PC-3 (cell line): ENCODE measurements at regions not wholly inside any gene's neighbourhood (a gene's known extent, or its start where the extent isn't known, plus 50 kb on each side); places are given as distances from the start of the nearest gene placed in this dataset.

Experiments used
- ATAC-seq: fragments of 200-7000 bp; cut with Tn5 transposase; 2 replicates; pipeline ENCODE4 v1.9.1; 2020; ENCODE audit warnings: mild to moderate bottlenecking, moderate library complexity
- BruUV-seq: library from RNA; stranded (reverse); fragments of 400-500 nt; replicated peaks from 2 replicates; lab custom pipeline; 2021; lab: Mats Ljungman, UMichigan
- CTCF ChIA-PET: fragments of 300-600 bp; sonication (Branson Sonifier 250); formaldehyde crosslinking; loops from one replicate; lab custom pipeline; 2022; ENCODE audit warnings: antibody characterized with exemption; lab: Charles Lee
- POLR2A ChIA-PET: fragments of 300-600 bp; sonication (Branson Sonifier 250); formaldehyde crosslinking; loops from one replicate; lab custom pipeline; 2022; ENCODE audit warnings: antibody characterized with exemption; ENCODE audit not compliant: unreplicated experiment; lab: Charles Lee
- DNase-seq: peaks from one replicate; pipeline ENCODE4 v3.0.0-alpha.2; 2015
- H2AFZ ChIP-seq: fragments of 300-600 bp; sonication (generic); 2 replicates; pipeline ENCODE4 v1.6.0; 2016; ENCODE audit warnings: antibody characterized with exemption, low read length
- H3F3A ChIP-seq: fragments of 300-600 bp; sonication (generic); one replicate; pipeline ENCODE4 v1.6.0; 2017; ENCODE audit warnings: antibody characterized with exemption, low read length, control low read depth, mild to moderate bottlenecking; ENCODE audit not compliant: unreplicated experiment
- H3K27ac ChIP-seq: fragments of 300-600 bp; sonication (generic); 2 replicates; pipeline ENCODE4 v1.5.1; 2016; ENCODE audit warnings: mild to moderate bottlenecking, low read length
- H3K27me3 ChIP-seq: fragments of 300-600 bp; sonication (generic); 2 replicates; pipeline ENCODE4 v1.6.1; 2016; ENCODE audit warnings: low read length, mixed read lengths
- H3K36me3 ChIP-seq: fragments of 300-600 bp; sonication (generic); 2 replicates; pipeline ENCODE4 v1.6.1; 2016; ENCODE audit warnings: low read depth, mixed run types, low read length, mixed read lengths
- H3K4me1 ChIP-seq: fragments of 300-600 bp; sonication (generic); 2 replicates; pipeline ENCODE4 v1.5.1; 2016; ENCODE audit warnings: low read length; ENCODE audit not compliant: insufficient read depth
- H3K4me2 ChIP-seq: fragments of 300-600 bp; sonication (generic); 2 replicates; pipeline ENCODE4 v1.6.0; 2016; ENCODE audit warnings: low read length
- H3K4me3 ChIP-seq: fragments of 300-600 bp; sonication (generic); 2 replicates; pipeline ENCODE4 v1.5.1; 2016; ENCODE audit warnings: mild to moderate bottlenecking, low read length, mixed read lengths
- H3K79me2 ChIP-seq: fragments of 300-600 bp; sonication (generic); 2 replicates; pipeline ENCODE4 v1.6.1; 2017; ENCODE audit warnings: low read length, mixed read lengths
- H3K9ac ChIP-seq: fragments of 300-600 bp; sonication (generic); 2 replicates; pipeline ENCODE4 v1.6.0; 2016; ENCODE audit warnings: mild to moderate bottlenecking, low read length
- H3K9me2 ChIP-seq: fragments of 300-600 bp; sonication (generic); replicated peaks from 2 replicates; pipeline ENCODE4 v1.6.1; 2016; ENCODE audit warnings: mixed run types, low read length, mixed read lengths
- H3K9me3 ChIP-seq: fragments of 300-600 bp; sonication (generic); 2 replicates; pipeline ENCODE4 v1.6.1; 2016; ENCODE audit warnings: low read length, mixed read lengths
- H4K20me1 ChIP-seq: fragments of 300-600 bp; sonication (generic); 2 replicates; pipeline ENCODE4 v1.6.1; 2016; ENCODE audit warnings: low read length, mixed read lengths
- EZH2 ChIP-seq: fragments of 300-600 bp; sonication (generic); IDR thresholded peaks from one replicate; pipeline ENCODE4 v1.6.1; 2017; ENCODE audit warnings: antibody characterized with exemption, mild to moderate bottlenecking, low read length; ENCODE audit not compliant: unreplicated experiment
- EZH2phosphoT487 ChIP-seq: fragments of 300-600 bp; sonication (generic); IDR thresholded peaks from 2 replicates; pipeline ENCODE4 v1.6.1; 2018; ENCODE audit warnings: mild to moderate bottlenecking, antibody characterized with exemption, low read length, borderline replicate concordance
- intact Hi-C: fragments of 100-400 bp; cut with micrococcal nuclease; formaldehyde crosslinking; loops from 2 replicates; pipeline ENCODE4 v1.9.0; 2023
- TF ChIP-seq, protein P1 (sequence below): fragments of 300-600 bp; sonication (generic); conservative IDR thresholded peaks from 2 replicates; pipeline ENCODE4 v1.5.1; 2017; ENCODE audit warnings: antibody characterized with exemption, low read depth, mild to moderate bottlenecking, low read length

GRCh38 chr9:24298912-24299311, 246.8 kb downstream of the IZUMO3 start:
- TF ChIP-seq EZH2 (no peak), EZH2phosphoT487 (no peak)
- Histone ChIP-seq H2AFZ (no peak overlapping the region), H3K4me3 (no peak overlapping the region), H3K9me3 (peaks cover 4% of the 10 kb centered on the region; the same call in 1 of the 2 replicates), H3K27me3 (no peaks in the 10 kb centered on the region), H3F3A (no peaks in the 10 kb centered on the region), H3K36me3 (no peaks in the 10 kb centered on the region), H3K4me2 (no peak overlapping the region), H4K20me1 (no peaks in the 10 kb centered on the region), H3K9me2 (no peaks in the 10 kb centered on the region), H3K27ac (no peak overlapping the region), H3K79me2 (no peaks in the 10 kb centered on the region), H3K4me1 (no peaks in the 10 kb centered on the region), H3K9ac (no peak overlapping the region)
- ChIA-PET POLR2A (no interaction called here), CTCF (no interaction called here)
- no TSS peak for BruUV-seq
- ATAC-seq (no peak), DNase-seq (no peak)
- intact Hi-C loops, result no loop called here

DNA sequence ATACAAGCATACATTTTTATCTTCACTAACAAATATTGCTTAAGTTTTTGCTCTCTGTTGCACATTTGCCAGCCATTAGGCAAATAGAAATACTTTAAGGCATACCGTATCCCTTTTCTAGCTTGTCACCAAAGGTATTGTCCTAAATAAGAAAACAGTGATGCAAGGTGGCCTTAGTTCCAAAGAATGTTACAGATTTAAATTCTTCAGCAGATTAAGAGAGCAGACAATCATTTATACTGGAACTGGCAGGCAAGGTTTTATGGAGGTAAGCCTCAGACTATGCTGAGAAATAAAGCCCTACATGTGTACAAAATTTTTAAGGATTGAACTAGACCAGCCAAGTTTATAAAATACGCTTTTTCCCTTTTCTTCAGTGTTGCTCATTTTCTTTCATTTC, 247.8 kb downstream of the IZUMO3 start:
- no peak overlapping the region for H3K4me2 ChIP-seq
- no peaks in the 10 kb centered on the region for H4K20me1 ChIP-seq
- no peaks in the 10 kb centered on the region for H3K79me2 ChIP-seq
- H3K36me3 ChIP-seq, result no peaks in the 10 kb centered on the region
- BruUV-seq, result no TSS peak
- H3K9me2 ChIP-seq, result no peaks in the 10 kb centered on the region
- H3F3A ChIP-seq, result no peaks in the 10 kb centered on the region
- H3K27me3 ChIP-seq, result no peaks in the 10 kb centered on the region
- POLR2A ChIA-PET, result no interaction called here
- no peak overlapping the region for H3K4me3 ChIP-seq
- ATAC-seq, result no peak
- H3K9ac ChIP-seq, result no peak overlapping the region
- no peak for DNase-seq
- H3K9me3 ChIP-seq, result peaks cover under 1% of the 10 kb centered on the region; the same call in 1 of the 2 replicates
- TF ChIP-seq EZH2phosphoT487 (no peak), EZH2 (no peak)
- TF ChIP-seq, protein P1, sequence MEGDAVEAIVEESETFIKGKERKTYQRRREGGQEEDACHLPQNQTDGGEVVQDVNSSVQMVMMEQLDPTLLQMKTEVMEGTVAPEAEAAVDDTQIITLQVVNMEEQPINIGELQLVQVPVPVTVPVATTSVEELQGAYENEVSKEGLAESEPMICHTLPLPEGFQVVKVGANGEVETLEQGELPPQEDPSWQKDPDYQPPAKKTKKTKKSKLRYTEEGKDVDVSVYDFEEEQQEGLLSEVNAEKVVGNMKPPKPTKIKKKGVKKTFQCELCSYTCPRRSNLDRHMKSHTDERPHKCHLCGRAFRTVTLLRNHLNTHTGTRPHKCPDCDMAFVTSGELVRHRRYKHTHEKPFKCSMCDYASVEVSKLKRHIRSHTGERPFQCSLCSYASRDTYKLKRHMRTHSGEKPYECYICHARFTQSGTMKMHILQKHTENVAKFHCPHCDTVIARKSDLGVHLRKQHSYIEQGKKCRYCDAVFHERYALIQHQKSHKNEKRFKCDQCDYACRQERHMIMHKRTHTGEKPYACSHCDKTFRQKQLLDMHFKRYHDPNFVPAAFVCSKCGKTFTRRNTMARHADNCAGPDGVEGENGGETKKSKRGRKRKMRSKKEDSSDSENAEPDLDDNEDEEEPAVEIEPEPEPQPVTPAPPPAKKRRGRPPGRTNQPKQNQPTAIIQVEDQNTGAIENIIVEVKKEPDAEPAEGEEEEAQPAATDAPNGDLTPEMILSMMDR, result no peak
- no peak overlapping the region for H2AFZ ChIP-seq
- H3K4me1 ChIP-seq, result no peaks in the 10 kb centered on the region
- CTCF ChIA-PET, result no interaction called here
- intact Hi-C loops, result no loop called here
- no peak overlapping the region for H3K27ac ChIP-seq

DNA sequence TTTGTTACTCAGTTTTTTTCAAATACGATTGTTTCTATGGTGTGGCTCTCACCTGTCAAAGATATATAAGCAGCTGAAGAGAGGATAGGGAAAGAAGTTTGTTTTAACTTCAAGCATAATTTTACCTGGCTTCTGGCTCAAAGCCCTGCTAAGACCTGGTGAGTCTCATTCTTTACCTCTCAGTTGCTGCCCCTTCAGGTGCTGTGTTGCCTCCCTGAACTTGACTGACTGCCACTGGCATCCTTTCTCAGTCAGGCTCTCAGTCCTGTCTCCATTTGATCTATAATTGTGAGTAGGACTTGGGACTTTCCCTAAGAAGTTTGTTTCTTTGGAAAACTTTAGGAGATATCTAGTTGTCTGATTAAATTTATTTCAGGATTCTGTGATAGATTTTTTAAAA, 249.6 kb downstream of the IZUMO3 start:
- ChIA-PET CTCF (no interaction called here), POLR2A (no interaction called here)
- no peak overlapping the region for H3K9ac ChIP-seq
- H4K20me1 ChIP-seq, result no peaks in the 10 kb centered on the region
- H3K4me2 ChIP-seq, result no peak overlapping the region
- no peaks in the 10 kb centered on the region for H3K9me2 ChIP-seq
- intact Hi-C loops, result no loop called here
- H2AFZ ChIP-seq, result no peak overlapping the region
- H3K4me3 ChIP-seq, result no peak overlapping the region
- no peaks in the 10 kb centered on the region for H3K36me3 ChIP-seq
- H3K4me1 ChIP-seq, result no peaks in the 10 kb centered on the region
- no peaks in the 10 kb centered on the region for H3K27me3 ChIP-seq
- DNase-seq, result no peak
- ATAC-seq, result no peak
- BruUV-seq, result no TSS peak
- no peaks in the 10 kb centered on the region for H3F3A ChIP-seq
- TF ChIP-seq EZH2phosphoT487, result no peak
- H3K9me3 ChIP-seq, result no peaks in the 10 kb centered on the region
- H3K79me2 ChIP-seq, result no peaks in the 10 kb centered on the region
- no peak overlapping the region for H3K27ac ChIP-seq

GRCh38 chr9:24293386-24293785, 252.3 kb downstream of the IZUMO3 start:
- no peaks in the 10 kb centered on the region for H4K20me1 ChIP-seq
- ATAC-seq, result no peak
- intact Hi-C loops, result no loop called here
- no peak overlapping the region for H3K27ac ChIP-seq
- ChIA-PET CTCF (no interaction called here), POLR2A (no interaction called here)
- no peak for DNase-seq
- BruUV-seq, result no TSS peak
- no peaks in the 10 kb centered on the region for H3K36me3 ChIP-seq
- H3K4me2 ChIP-seq, result no peak overlapping the region
- no peaks in the 10 kb centered on the region for H3K27me3 ChIP-seq
- H3F3A ChIP-seq, result no peaks in the 10 kb centered on the region
- no peaks in the 10 kb centered on the region for H3K9me2 ChIP-seq
- H3K4me1 ChIP-seq, result no peaks in the 10 kb centered on the region
- no peak overlapping the region for H2AFZ ChIP-seq
- no peaks in the 10 kb centered on the region for H3K79me2 ChIP-seq
- H3K9me3 ChIP-seq, result no peaks in the 10 kb centered on the region
- H3K4me3 ChIP-seq, result no peak overlapping the region
- no peak overlapping the region for H3K9ac ChIP-seq
- TF ChIP-seq EZH2phosphoT487 (no peak), EZH2 (no peak)
- TF ChIP-seq, protein P1, result no peak
